Esophagus mucosa (tissue), 1 donor: ENCODE measurements at regions not wholly inside any gene's neighbourhood (a gene's known extent, or its start where the extent isn't known, plus 50 kb on each side); places are given as distances from the start of the nearest gene placed in this dataset.
"Not testable (repeated sequence)": the region's sequence is repeated elsewhere in the genome, so short reads cannot be mapped to it uniquely, and the experiment has no call there.

ENCODE experiments used
- ATAC-seq: fragments of 200-7000 bp; cut with Tn5 transposase; one replicate; pipeline ENCODE4 v1.9.1; 2020
- donor health status: DM: yes; HTN: yes; CAD: no.

DNA sequence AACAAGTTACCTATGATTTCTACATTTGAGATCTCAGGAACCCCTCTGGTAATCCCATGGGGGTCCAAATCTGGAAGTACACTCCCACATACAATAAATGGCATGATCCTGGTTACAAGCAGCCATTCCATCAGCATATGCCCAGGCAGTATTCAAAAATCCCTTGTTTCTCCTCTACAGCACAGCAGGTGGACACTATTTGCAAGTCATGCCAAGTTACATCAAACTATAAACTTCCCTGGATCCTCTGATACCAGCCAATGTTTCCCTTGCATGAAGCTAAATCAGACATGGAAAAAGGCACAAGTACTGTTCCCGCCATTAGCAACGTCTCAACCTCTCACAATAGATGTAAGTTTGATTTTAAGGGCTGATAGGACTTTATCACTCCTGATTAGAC, 134.5 kb upstream of the PRSS16 start:
- ATAC-seq = no peak

DNA sequence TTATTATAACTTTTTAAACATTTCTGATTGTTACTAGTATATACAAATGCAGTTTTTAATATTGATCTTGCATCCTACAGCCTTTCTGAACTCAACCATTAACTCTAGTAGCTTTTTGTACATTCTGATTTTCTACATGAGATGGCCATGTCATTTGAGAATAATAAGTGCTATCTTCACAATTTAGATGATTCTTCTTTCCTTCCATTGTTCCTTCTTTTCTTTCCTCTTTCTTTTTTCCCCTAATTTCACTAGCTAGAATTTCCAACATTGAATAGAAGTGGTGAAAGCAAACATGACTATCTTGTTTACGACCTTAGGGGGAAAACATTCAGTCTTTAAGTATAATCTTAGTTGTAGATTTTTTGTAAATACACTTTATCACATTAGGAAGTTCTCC, 128.2 kb upstream of the PRSS16 start:
- no peak for ATAC-seq

DNA sequence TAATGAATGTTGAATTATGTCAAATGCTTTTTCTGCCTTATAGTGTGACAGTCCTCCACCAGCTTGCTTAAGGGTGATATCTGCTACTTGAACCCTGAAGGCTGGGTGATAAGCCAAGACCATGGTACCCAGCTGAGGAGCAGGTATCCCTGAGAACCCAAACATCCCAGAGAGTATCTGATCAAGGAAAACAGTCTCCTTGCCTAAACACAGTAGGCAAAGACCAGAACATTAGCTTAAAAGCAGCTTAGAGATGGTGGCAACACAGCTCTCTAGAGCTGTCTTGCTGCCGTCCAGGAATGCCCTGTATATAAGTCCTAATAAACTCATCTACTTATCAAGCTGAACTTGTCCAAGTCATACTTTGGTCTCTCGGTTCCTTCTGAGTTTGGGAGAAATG, 127.7 kb upstream of the PRSS16 start:
- ATAC-seq = no peak

DNA sequence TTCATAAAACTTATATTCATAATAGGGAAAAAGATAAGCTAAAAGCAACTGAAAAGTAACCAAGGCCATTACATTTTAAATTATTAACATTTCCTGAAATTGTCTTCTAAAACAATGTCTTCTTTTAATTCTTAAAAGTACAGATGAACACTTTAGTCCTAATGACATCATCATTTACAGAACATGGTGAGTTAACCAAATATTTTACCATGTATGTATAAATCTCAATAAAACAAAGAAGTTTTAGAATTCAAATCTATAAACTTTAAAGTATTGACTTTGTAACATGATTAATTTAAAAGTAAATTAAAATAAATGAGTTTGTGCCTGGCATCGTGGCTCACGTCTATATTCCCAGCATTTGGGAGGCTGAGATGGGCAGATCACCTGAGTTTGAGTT, 125.9 kb upstream of the PRSS16 start:
- no peak for ATAC-seq

DNA sequence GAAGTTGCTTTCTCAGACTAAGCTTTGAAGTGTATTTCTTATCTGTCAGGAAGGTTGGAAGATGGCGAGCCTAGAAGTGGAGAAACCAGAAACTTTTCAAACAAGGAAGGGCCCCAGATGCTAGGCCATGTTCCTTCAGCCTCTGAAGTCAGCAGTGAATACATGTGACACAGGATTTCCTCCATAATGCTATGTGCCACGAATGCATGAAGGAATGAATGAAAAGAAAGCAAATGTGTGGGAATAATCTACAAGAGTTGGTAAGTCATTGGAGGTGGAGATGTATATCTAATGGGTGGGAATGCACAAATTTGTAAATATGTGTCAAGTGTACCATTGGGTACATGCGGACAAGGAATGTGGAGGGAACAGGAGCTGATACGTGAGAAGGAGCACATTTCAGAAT, 123.2 kb upstream of the PRSS16 start:
- ATAC-seq = no peak

DNA sequence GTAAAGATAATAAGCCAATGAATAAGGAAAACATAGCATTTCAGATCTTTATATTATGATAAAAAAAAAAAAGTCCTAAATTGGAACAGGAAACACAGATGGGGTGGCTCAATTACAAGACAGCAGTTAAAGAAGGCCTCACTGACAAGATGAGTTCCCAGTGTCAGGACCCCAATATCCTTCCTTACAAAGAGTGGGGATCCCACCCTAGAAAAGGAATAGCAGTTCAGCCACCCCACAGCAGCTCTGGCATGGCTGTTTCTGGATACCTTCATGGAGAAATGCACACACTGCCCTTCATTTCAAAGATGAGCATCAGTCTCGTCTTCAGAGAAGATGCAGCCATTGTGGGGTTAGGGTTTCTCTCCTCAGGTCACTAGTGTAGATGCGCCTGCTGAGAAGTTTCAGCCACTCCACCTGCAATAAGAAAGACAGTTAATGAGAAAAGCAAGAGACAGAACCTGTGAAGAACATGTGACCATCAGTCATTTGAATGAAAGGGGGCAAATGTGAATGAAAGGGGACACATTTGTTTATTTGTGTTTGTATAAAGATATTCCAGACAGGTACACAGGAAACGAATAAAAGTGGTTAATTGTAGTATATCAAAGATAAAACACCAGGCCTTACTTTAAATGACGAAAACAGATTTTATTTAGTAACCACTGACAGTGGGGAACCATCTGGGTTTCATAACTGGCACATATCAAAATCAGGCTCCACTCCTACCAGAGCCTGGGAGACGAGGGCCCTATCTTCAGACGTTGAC, 121.3 kb upstream of the PRSS16 start:
- no peak for ATAC-seq

DNA sequence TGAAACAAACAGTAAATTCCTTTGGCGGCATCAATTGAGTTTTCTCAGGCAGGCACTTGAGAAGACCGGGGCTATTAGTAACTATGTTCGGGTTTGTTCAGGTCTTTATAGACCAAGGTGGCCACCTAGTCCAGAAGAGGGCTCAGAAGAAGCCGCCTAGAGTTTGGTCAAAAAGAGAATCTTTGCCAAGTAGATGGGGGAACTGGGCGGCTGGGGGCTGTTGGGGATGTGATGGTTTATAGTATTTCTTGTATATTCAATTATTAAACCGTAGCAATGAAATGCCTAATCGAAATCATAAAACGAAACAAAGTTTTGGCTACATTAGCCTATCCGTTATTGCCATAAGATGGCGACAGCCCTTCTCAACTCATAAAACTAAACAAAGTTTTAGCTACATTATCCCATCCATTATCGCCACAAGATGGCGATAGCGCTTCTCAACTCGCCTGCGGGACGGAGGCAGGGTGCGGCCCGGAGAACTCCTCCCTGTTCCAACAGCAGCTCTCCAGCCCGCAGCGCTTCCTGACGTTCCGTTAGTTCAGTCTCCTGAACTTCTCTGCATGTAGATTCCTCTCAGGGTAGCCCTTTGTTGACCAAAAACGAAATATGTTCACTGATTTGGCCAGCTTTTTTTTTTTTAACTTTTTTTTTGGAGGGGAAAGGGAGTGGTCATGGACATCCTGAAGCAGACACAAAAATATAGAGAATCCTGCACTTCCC, 120.5 kb upstream of the PRSS16 start:
- ATAC-seq = peak; percentile 82

DNA sequence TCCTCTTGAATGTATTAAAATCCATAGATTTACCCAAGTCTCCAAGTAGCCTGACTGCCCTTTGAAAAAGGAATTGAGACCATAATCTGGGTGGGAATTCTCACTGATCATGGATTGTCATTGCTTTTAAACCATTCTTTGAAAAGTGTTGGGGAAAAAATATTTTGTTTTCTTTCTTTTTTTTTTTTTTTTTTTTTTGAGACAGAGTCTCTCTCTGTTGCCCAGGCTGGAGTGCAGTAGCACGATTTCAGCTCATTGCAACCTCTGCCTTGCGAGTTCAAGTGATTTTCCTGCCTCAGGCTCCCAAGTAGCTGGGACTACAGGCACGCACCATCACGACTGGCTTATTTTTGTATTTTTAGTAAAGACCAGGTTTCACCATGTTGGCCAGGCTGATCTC, 119.6 kb upstream of the PRSS16 start:
- not testable (repeated sequence) for ATAC-seq

DNA sequence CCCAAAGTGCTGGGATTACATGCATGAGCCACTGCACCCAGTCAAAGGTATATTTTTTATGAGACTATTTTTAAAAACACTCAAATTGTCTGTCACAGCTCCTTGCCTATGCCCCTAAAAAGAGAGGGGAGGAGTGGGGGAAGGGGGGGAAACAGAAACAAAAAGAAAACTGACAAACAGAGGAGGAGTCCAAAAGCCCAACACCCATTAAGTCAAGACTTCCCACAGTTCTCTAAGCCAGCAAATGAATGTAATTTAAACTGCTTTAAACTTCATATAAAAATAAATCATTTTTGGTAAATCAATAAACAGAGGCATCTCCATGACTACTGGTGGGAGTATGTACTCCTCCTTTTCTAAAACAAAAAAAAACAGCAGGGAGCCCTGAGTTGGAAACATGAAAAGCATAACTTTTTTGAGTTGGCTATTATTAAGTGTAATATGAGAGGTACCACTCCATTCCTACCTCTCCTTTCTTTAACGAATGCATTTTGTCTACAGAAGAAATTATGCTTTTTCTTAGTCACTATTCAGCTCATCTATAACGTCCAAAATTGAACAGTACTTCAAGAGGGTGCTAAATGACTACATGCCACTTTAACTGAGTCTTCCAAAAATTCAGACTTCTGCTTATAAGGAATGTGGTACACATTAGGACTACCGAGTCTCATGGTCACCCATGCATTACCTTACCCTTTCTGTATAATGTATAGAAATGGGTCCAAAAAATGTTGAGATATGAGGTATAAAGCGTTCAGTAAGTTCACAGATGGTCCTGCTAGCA, 119.0 kb upstream of the PRSS16 start:
- ATAC-seq = no peak

DNA sequence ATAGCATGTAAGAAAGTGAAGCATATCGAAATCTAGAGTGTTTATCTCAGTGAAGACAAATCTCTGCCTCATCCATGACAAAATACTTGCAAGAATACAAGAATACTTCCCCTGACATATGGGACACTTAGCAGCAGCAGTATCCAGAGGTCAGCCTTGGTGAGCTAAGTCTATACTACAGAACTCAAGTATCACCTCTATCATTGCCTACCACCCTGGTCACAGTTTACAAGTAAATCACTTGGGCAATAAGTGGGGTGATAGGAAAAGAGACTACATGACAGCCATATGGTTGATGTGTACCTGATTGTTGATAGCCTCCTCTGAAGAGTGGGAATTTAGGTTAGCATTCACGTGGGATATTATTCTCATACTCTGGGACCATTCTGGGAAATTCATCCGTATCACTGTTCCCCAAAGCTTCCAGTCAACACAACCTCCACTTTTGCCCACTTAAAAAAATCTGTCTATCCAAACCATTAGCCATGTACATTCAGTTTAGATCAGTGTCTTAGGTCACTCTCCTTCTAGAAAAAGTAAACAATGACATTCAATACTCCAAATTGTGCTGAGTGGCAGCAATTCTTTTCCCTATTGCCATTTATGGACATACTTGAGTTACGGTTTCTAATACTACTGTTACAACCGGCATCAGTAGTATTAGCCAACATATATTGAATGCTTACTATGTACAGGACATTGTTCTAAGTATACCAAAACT, 118.2 kb upstream of the PRSS16 start:
- ATAC-seq = no peak

DNA sequence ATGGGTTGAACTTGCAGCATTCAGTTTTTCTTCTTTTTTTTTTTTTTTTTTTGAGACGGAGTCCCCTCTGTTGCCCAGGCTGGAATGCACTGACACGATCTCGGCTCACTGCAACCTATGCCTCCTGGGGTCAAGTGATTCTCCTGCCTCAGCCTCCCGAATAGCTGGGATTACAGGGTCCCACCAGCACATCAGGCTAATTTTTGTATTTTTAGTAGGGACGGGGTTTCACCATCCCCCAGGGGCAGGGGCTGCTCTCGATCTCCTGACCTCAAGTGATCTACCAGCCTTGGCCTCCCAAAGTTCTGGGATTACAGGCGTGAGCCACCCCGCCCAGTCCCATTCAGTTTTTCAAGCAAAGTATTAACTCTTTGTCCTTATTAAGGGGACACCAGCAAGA, 117.6 kb upstream of the PRSS16 start:
- no peak for ATAC-seq

DNA sequence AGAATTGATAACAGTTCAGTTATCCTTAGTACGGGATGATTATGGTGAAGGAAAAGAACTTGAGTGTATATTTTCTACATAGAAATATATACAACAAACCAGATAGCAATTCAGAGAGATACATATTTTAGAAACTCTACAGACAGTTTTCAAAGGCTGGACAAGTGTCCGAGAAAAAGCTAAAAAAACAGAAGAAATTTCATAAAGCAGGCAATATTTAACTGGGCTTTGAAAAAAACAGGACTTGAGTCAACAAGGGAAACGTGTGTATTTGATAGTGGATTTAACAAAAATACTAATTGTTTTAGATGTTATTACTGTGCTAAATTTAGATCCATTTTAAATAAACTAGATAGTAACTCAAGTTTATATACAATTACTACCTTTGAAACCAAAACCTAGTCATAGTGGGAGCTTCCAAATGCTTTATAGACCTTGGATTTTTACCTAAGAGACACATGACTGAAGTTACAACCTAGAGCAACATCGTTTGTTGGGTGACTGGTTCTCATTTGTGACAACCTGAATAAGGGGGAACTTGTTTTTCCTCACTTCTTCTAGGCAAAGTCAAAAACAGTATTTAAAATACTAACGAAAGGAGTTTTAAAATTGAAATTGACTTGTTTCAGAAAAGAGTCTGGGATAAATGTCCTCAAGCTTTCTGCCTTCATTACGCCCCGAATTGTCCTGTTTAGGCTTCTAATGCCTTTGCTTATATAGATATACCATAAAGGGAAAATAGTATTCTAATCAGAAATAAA, 116.7 kb upstream of the PRSS16 start:
- ATAC-seq = no peak

DNA sequence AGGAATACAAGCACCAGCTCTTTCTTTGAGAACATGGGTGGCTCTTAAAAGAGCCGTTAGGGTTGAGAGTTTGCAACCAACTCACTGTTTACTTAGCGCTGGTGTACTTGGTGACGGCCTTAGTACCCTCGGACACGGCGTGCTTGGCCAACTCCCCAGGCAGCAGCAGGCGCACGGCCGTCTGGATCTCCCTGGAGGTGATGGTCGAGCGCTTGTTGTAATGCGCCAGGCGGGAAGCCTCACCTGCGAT, 115.3 kb upstream of the PRSS16 start:
- ATAC-seq = peak; percentile 1

DNA sequence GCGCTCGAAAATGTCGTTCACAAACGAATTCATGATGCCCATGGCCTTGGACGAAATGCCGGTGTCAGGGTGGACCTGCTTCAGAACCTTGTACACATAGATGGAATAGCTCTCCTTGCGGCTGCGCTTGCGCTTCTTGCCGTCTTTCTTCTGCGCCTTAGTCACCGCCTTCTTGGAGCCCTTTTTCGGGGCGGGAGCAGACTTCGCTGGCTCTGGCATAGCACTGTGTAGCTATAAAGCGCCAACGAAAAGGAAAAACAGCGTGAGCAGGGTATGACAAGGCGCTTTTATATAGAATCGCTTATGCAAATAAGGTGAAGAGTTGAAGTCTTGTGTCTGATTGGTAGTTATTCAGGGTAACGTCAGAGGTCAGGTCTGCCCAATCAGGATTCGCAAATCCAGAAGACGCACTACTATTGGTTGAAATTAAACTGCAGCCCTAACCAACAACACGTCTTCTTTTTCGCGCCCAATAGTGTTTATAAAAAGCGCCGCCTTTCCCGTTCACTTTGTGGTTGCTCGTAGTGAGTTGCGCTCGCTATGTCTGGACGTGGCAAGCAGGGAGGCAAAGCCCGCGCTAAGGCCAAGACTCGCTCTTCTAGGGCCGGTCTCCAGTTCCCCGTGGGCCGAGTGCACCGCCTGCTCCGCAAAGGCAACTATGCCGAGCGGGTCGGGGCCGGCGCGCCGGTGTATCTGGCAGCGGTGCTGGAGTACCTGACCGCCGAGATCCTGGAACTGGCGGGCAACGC, 114.8 kb upstream of the PRSS16 start:
- ATAC-seq = peak; percentile 90

DNA sequence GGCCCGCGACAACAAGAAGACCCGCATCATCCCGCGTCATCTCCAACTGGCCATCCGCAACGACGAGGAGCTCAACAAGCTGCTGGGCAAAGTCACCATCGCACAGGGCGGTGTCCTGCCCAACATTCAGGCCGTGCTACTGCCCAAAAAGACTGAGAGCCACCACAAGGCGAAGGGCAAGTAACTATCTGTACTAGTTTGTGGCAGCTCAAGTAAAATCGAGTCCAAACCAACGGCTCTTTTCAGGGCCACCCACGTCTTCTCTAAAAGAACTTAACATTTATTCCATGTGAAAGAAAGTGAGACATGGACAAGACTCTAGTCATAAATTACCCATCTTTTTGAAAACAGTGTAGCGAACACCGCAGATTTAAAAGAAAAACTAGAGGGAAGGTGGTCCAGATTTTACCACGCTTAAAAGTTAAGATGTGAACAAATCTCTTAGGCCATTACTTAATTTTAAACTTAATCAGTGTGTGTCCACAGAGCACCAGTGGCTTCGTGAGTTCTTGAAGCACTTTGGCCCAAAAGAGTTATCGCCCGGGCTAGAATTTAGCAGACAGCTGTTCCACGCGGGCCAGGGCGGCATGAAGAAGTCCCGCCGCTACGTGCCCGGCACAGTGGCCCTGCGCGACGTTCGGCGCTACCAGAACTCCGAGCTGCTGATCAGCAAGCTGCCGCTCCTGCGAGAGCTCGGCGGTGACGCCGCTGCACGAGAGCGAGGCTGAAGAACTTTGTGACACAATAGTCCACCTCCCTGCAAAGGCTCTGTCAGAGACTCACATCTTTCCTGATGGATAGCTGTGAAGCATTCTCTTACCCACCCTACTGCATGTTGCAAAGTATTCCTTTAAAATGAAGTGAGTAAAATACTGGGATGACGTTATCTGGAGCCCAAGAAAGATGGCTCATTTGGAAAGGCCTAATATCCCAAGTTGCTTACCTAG, 113.9 kb upstream of the PRSS16 start:
- ATAC-seq = peak; percentile 48

DNA sequence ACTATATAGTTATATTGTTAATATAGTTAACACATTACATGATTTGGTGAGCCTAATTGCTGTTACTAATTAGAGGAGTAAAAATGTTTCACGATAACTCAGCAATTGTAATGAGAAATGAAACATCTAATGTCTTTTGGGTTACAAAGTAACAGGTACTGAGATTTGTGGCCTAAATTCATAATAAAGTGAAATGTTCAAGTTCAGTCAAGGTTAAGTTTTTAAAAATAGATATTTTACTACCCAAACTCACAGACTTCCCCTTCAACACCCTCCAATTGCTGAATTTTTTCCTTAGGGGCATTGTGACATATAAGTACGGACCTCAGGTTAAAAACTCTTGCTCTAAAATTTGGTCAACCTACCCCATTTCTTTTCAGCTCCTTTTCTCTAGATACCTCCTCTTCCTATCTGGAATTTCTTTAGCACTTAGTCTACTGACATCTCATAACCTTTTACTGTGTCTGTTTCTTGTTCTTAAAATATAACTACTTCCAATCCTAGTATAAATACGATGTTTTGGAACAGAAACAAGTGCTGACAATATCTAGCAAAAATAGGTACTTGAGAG, 112.3 kb upstream of the PRSS16 start:
- ATAC-seq = no peak

DNA sequence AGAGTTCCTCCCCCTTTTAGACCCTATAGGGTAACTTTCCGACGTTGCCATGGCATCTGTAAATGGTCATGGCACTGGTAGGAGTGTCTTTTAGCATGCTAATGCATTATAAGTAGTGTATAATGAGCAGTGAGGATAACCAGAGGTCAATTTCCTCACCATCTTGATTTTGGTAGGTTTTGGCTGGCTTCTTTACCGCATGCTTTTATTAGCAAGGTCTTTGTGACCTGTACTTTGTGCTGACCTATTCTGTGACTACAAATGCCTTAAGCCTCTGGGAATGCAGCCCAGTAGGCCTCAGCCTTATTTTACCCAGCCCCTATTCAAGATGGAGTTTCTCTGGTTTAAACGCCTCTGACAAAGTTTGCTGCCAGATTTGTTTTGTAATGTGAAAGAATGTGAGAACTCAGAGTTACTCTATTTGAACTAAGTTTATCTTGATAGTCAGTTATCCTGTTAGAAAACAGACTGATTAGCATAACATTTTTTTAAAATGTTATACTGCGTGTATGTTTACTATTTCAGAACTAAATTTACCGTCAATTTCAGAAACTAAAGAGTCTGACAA, 111.3 kb upstream of the PRSS16 start:
- ATAC-seq = no peak

DNA sequence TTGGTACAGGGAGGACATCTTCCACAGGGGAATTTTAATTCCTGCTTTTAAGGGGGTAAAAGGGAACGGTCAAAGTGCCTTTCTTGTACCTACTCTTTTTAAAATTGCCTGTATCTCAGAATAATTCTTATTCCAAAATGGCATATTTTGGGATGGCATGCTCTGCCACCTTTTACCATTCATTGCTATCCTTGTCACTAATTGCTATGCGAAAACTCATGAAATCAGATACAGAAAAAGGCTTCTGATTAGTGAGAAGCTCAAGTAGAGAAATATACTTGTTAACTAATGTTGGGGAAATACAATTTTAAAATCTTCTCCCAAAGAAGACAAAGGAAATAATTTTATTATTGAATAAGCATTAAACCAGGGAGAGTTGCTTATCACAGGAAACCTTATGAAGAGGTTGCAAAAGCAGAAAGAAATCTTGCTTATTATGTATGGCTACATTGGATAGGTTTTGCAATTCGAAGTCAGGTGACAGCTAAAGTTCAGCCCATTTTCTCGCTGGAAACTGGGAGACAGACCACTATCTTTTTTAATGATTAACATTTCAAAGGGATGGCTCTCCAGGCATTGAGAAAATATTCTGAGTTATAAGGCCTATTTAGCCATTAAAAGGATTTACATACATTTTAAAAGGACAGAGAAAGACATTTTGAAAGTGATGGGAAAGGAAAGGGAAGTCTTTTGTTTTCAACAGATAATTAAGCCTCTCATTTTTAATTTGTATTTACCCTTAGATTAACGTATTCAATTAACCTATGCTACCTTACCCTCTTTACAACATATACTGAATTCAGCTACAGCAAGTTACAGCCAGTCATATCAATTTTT, 110.3 kb upstream of the PRSS16 start:
- no peak for ATAC-seq

DNA sequence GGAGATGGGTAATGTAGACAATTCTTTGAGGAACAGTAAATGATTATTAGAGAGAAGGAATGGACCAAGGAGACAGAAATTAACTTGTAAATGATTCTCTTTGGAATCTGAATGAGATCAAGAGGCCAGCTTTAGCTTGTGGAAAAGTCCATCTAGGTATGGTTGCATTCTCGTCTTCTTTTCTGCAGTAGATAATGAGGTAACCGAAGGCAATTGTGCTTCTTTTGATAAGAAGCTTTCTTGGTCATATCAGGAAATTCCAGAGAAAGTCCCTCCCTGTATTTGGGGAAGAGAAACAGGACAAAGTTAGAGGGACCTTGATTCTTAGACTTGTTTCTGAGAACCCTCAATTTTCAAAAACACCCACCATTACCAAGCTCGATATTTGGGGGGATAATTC, 109.1 kb upstream of the PRSS16 start:
- ATAC-seq = no peak
